ENCODE measurements at regions not wholly inside any gene's neighbourhood (a gene's known extent, or its start where the extent isn't known, plus 50 kb on each side); places are given as distances from the start of the nearest gene placed in this dataset.
"Not testable (repeated sequence)": the region's sequence is repeated elsewhere in the genome, so short reads cannot be mapped to it uniquely, and the experiment has no call there.

- TF ChIP-seq TAF1 (IDR thresholded peaks at IDR 0.05; ENCODE audit: borderline replicate concordance, low read depth, low read length) = no peak
- TF ChIP-seq POLR2A (IDR thresholded peaks at IDR 0.05; ENCODE audit: low read depth, low read length) = no peak
- TF ChIP-seq POLR2AphosphoS5 (IDR thresholded peaks at IDR 0.05; ENCODE audit: low read depth, low read length) = no peak
- peak; percentile 42 for FAIRE-seq
- no peak for DNase-seq (ENCODE audit: insufficient read length)
Measured at GRCh38 chr9:86575825-86576525, 221.8 kb upstream of the TUT7 start.

- DNase-seq (ENCODE audit: insufficient read length) (no peak), FAIRE-seq (peak; percentile 21)
- no peak for TF ChIP-seq TAF1 (IDR thresholded peaks at IDR 0.05; ENCODE audit: borderline replicate concordance, low read depth, low read length)
- TF ChIP-seq POLR2A (IDR thresholded peaks at IDR 0.05; ENCODE audit: low read depth, low read length) = no peak
- TF ChIP-seq POLR2AphosphoS5 (IDR thresholded peaks at IDR 0.05; ENCODE audit: low read depth, low read length) = no peak
Measured at GRCh38 chr9:86575137-86575536, 220.9 kb upstream of the TUT7 start.

DNA sequence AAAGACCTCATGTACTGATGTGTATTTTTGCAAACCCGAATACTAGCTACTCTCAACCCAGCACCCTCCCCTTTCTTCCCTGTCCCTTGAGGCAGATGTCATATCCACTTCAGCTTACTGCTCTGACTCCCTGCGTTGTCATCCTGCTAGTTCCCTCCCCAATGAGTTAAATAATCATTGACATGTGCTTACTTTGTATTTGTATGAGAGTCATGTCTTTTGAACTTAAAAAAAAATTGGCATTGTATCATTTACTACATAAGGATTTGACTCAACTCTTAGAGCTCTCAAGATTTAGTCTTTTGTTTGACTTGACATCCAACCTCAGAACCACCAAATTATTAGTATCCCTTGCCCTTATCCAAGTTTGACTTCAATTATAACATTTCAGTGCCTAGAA lies 219.7 kb upstream of the TUT7 start:
- TF ChIP-seq POLR2A (IDR thresholded peaks at IDR 0.05; ENCODE audit: low read depth, low read length) (no peak), TAF1 (IDR thresholded peaks at IDR 0.05; ENCODE audit: borderline replicate concordance, low read depth, low read length) (no peak), POLR2AphosphoS5 (IDR thresholded peaks at IDR 0.05; ENCODE audit: low read depth, low read length) (no peak)
- FAIRE-seq = no peak
- DNase-seq (ENCODE audit: insufficient read length) = no peak

GRCh38 chr9:86572904-86573303 lies 218.7 kb upstream of the TUT7 start:
- DNase-seq (ENCODE audit: insufficient read length) (no peak), FAIRE-seq (no peak)
- no peak for TF ChIP-seq POLR2AphosphoS5 (IDR thresholded peaks at IDR 0.05; ENCODE audit: low read depth, low read length)
- no peak for TF ChIP-seq POLR2A (IDR thresholded peaks at IDR 0.05; ENCODE audit: low read depth, low read length)
- no peak for TF ChIP-seq TAF1 (IDR thresholded peaks at IDR 0.05; ENCODE audit: borderline replicate concordance, low read depth, low read length)

DNA sequence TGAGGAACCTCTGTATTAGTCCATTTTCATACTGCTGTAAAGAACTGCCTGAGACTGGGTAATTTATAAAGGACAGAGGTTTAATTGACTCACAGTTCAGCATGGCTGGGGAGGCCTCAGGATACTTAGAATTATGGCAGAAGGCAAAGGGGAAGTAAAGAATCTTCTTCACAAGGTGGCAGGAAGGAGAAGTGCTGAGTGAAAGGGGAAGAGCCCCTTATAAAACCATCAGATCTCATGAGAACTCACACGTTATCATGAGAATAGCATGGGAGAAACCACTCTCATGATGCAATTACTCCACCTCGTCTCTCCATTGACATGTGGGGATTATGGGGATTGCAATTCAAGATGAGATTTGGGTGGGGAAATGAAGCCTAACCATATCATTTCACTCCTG lies 211.4 kb upstream of the TUT7 start:
- not testable (repeated sequence) for DNase-seq (ENCODE audit: insufficient read length); FAIRE-seq

DNA sequence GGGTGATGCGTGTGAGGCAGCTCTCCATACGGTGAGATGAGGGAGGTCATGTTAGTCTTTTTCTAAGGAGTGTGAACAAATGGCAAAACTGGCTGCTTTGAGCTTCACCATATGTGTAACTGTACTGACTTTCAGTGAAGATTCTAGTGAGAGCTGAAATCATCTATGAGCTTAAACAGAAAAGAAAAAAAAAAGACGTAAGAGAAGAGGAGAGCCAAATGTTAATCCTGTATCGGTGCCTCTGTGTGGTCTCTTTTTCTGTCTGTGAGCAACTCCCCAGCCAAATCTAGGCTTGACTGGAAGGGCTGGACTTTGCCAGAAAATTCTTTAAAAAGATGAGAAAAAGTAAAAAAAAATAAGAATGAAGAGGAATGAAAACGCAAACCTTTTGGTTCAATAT lies 209.7 kb upstream of the TUT7 start:
- DNase-seq (ENCODE audit: insufficient read length) (no peak), FAIRE-seq (no peak)
- no peak for TF ChIP-seq TAF1 (IDR thresholded peaks at IDR 0.05; ENCODE audit: borderline replicate concordance, low read depth, low read length)
- no peak for TF ChIP-seq POLR2A (IDR thresholded peaks at IDR 0.05; ENCODE audit: low read depth, low read length)
- no peak for TF ChIP-seq POLR2AphosphoS5 (IDR thresholded peaks at IDR 0.05; ENCODE audit: low read depth, low read length)

- DNase-seq (ENCODE audit: insufficient read length) = no peak
- no peak for FAIRE-seq
- no peak for TF ChIP-seq POLR2AphosphoS5 (IDR thresholded peaks at IDR 0.05; ENCODE audit: low read depth, low read length)
- no peak for TF ChIP-seq TAF1 (IDR thresholded peaks at IDR 0.05; ENCODE audit: borderline replicate concordance, low read depth, low read length)
- TF ChIP-seq POLR2A (IDR thresholded peaks at IDR 0.05; ENCODE audit: low read depth, low read length) = no peak
Measured at GRCh38 chr9:86563350-86563749, 209.1 kb upstream of the TUT7 start.

DNA sequence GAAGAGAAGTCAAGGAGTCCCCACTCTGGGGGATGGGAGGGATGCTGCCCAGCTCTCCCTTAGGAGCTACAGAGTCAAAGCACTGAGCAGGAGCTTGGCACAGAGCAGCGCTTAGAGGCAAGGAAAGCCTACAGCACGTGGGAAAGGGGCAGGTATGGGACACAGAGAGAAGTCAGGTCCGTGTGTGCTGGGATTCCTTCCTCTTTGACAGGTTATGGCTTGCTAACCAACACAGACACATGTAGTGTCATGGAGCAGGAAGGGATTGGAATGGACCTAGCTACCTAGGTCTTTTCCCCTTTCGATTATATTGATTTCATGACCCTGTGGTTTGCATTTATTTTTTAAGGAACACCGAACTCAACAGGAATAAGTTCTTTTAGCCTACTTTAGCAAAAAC lies 208.5 kb upstream of the TUT7 start:
- FAIRE-seq (no peak), DNase-seq (ENCODE audit: insufficient read length) (no peak)
- TF ChIP-seq TAF1 (IDR thresholded peaks at IDR 0.05; ENCODE audit: borderline replicate concordance, low read depth, low read length) (no peak), POLR2A (IDR thresholded peaks at IDR 0.05; ENCODE audit: low read depth, low read length) (no peak), POLR2AphosphoS5 (IDR thresholded peaks at IDR 0.05; ENCODE audit: low read depth, low read length) (no peak)

DNA sequence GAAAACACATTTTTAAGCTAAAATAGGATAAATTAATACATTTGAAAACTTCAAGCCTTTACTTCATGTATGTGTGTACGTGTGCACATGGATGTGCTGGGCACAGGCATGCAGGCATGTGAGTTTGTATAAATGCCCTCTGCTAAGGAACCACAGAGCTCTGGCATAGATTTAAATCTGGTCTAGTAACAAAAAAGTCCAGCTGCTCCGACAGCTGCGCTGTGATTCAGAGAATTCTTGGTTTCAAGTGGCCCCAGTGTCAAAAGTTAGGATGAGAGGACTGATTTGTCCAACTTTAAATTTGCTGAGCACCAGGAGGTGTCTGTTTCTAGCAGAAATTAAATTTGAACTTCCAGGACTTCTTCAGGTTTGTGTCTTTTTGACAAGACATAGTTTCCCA lies 203.7 kb upstream of the TUT7 start:
- no peak for FAIRE-seq
- no peak for TF ChIP-seq TAF1 (IDR thresholded peaks at IDR 0.05; ENCODE audit: borderline replicate concordance, low read depth, low read length)
- TF ChIP-seq POLR2AphosphoS5 (IDR thresholded peaks at IDR 0.05; ENCODE audit: low read depth, low read length) = no peak
- TF ChIP-seq POLR2A (IDR thresholded peaks at IDR 0.05; ENCODE audit: low read depth, low read length) = no peak
- no peak for DNase-seq (ENCODE audit: insufficient read length)

- DNase-seq (ENCODE audit: insufficient read length) (no peak), FAIRE-seq (no peak)
- TF ChIP-seq POLR2A (IDR thresholded peaks at IDR 0.05; ENCODE audit: low read depth, low read length) (no peak), POLR2AphosphoS5 (IDR thresholded peaks at IDR 0.05; ENCODE audit: low read depth, low read length) (no peak), TAF1 (IDR thresholded peaks at IDR 0.05; ENCODE audit: borderline replicate concordance, low read depth, low read length) (no peak)
Measured at GRCh38 chr9:86557063-86557766, 203.0 kb upstream of the TUT7 start.

DNA sequence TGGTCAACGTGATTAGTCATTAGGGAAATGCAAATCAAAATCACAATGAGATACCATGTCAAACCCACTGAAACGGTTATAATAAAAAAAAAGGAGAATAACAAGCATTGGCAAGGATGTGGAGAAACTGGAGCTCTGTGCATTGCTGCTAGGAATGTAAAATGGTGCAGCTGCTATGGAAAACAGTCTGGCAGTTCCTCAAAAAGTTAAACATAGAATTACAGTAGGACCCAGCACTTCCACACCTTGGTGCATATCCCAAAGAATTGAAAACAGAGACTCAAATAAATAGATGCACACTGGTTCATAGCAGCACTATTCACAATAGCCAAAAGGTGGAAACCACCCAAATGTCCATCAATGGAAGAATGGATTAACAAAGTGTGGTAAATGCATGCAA lies 201.5 kb upstream of the TUT7 start:
- TF ChIP-seq POLR2A (IDR thresholded peaks at IDR 0.05; ENCODE audit: low read depth, low read length) = no peak
- no peak for TF ChIP-seq TAF1 (IDR thresholded peaks at IDR 0.05; ENCODE audit: borderline replicate concordance, low read depth, low read length)
- TF ChIP-seq POLR2AphosphoS5 (IDR thresholded peaks at IDR 0.05; ENCODE audit: low read depth, low read length) = no peak
- FAIRE-seq (no peak), DNase-seq (ENCODE audit: insufficient read length) (no peak)

GRCh38 chr9:86550401-86550800 lies 196.2 kb upstream of the TUT7 start:
- FAIRE-seq (no peak), DNase-seq (ENCODE audit: insufficient read length) (no peak)
- TF ChIP-seq TAF1 (IDR thresholded peaks at IDR 0.05; ENCODE audit: borderline replicate concordance, low read depth, low read length) (no peak), POLR2AphosphoS5 (IDR thresholded peaks at IDR 0.05; ENCODE audit: low read depth, low read length) (no peak), POLR2A (IDR thresholded peaks at IDR 0.05; ENCODE audit: low read depth, low read length) (no peak)

Data from GM12892 (cell line).